GM23338 (cell line): ENCODE measurements at regions not wholly inside any gene's neighbourhood (a gene's known extent, or its start where the extent isn't known, plus 50 kb on each side); places are given as distances from the start of the nearest gene placed in this dataset.

Experiments
- ATAC-seq: fragments of 200-7000 bp; cut with Tn5 transposase; 3 replicates; pipeline ENCODE4 v1.9.1; 2020
- DNase-seq: peaks from one replicate; pipeline ENCODE4 v3.0.0-alpha.2; 2015; ENCODE audit warnings: low spot score
- H2AFZ ChIP-seq: fragments of 200-600 bp; sonication (generic); 2 replicates; pipeline ENCODE4 v1.8.0; 2016; ENCODE audit warnings: antibody characterized with exemption, mild to moderate bottlenecking, moderate library complexity
- H3F3A ChIP-seq: fragments of 200-600 bp; sonication (generic); replicated peaks from 2 replicates; pipeline ENCODE4 v1.8.0; 2017; ENCODE audit warnings: antibody characterized with exemption, mixed run types, low read depth
- H3K27ac ChIP-seq: fragments of 200-600 bp; sonication (generic); 2 replicates; pipeline ENCODE4 v1.6.1; 2016; ENCODE audit warnings: low read depth
- H3K27me3 ChIP-seq: fragments of 200-600 bp; sonication (generic); 2 replicates; pipeline ENCODE4 v1.8.0; 2016; ENCODE audit warnings: mild to moderate bottlenecking, mixed run types, moderate library complexity; ENCODE audit not compliant: insufficient read depth
- H3K36me3 ChIP-seq: fragments of 200-600 bp; sonication (generic); 2 replicates; pipeline ENCODE4 v1.8.0; 2016; ENCODE audit warnings: mild to moderate bottlenecking; ENCODE audit not compliant: insufficient read depth
- H3K4me1 ChIP-seq: fragments of 200-600 bp; sonication (generic); 2 replicates; pipeline ENCODE4 v1.8.0; 2016; ENCODE audit warnings: mild to moderate bottlenecking, moderate library complexity; ENCODE audit not compliant: insufficient read depth
- H3K4me2 ChIP-seq: fragments of 200-600 bp; sonication (generic); 2 replicates; pipeline ENCODE4 v1.7.1; 2017; ENCODE audit warnings: mixed run types
- H3K4me3 ChIP-seq: fragments of 200-600 bp; sonication (generic); 2 replicates; pipeline ENCODE4 v1.6.1; 2016; ENCODE audit warnings: mixed run types
- H3K79me2 ChIP-seq: fragments of 200-600 bp; sonication (generic); replicated peaks from 2 replicates; pipeline ENCODE4 v1.8.0; 2017; ENCODE audit warnings: mild to moderate bottlenecking; ENCODE audit not compliant: insufficient read depth
- H3K9me2 ChIP-seq: fragments of 200-600 bp; sonication (generic); 2 replicates; pipeline ENCODE4 v1.8.0; 2017; ENCODE audit not compliant: insufficient read depth
- H4K20me1 ChIP-seq: fragments of 200-600 bp; sonication (generic); replicated peaks from 2 replicates; pipeline ENCODE4 v1.8.0; 2017; ENCODE audit warnings: mild to moderate bottlenecking; ENCODE audit not compliant: insufficient read depth
- H3K27ac Mint-ChIP-seq: 2 replicates; pipeline ENCODE4 v1.8.0; 2020; ENCODE audit warnings: inconsistent platforms, mild to moderate bottlenecking, moderate library complexity, mixed read lengths
- H3K27me3 Mint-ChIP-seq: 3 replicates; pipeline ENCODE4 v1.8.0; 2022; ENCODE audit warnings: low read depth, mild to moderate bottlenecking, moderate library complexity, mixed read lengths, inconsistent platforms; ENCODE audit not compliant: insufficient read depth, poor library complexity
- H3K36me3 Mint-ChIP-seq: 3 replicates; pipeline ENCODE4 v1.8.0; 2021; ENCODE audit warnings: low read depth, mild to moderate bottlenecking, inconsistent platforms, moderate library complexity, mixed read lengths
- H3K4me1 Mint-ChIP-seq: 3 replicates; pipeline ENCODE4 v1.8.0; 2020; ENCODE audit warnings: mild to moderate bottlenecking, inconsistent platforms, mixed read lengths
- H3K4me3 Mint-ChIP-seq: 3 replicates; pipeline ENCODE4 v1.8.0; 2021; ENCODE audit warnings: moderate library complexity, mild to moderate bottlenecking, inconsistent platforms, mixed read lengths
- H3K9me3 Mint-ChIP-seq: 3 replicates; pipeline ENCODE4 v1.8.0; 2020; ENCODE audit warnings: moderate library complexity, mild to moderate bottlenecking, inconsistent platforms, mixed read lengths
- CREB1 ChIP-seq: fragments of 250-450 bp; sonication (Bioruptor Pico); IDR thresholded peaks from 2 replicates; pipeline ENCODE4 v1.5.0; 2020; ENCODE audit warnings: low read depth, mild to moderate bottlenecking, moderate library complexity
- EZH2 ChIP-seq: fragments of 200-600 bp; sonication (generic); IDR thresholded peaks from one replicate; pipeline ENCODE4 v1.8.0; 2017; ENCODE audit warnings: antibody characterized with exemption, mild to moderate bottlenecking, low read depth; ENCODE audit not compliant: unreplicated experiment
- EZH2phosphoT487 ChIP-seq: fragments of 200-600 bp; sonication (generic); IDR thresholded peaks from one replicate; pipeline ENCODE4 v1.8.1; 2018; ENCODE audit warnings: antibody characterized with exemption; ENCODE audit not compliant: unreplicated experiment
- JUNB ChIP-seq: IDR thresholded peaks from one replicate; pipeline ENCODE4 v1.6.1; 2016; ENCODE audit warnings: antibody characterized with exemption; ENCODE audit not compliant: unreplicated experiment
- POLR2AphosphoS5 ChIP-seq: IDR thresholded peaks from 2 replicates; pipeline ENCODE4 v1.6.1; 2016; ENCODE audit warnings: antibody characterized with exemption, low read depth
- STAT1 ChIP-seq: IDR thresholded peaks from one replicate; pipeline ENCODE4 v1.6.1; 2016; ENCODE audit warnings: antibody characterized with exemption; ENCODE audit not compliant: unreplicated experiment
- ZNF114 ChIP-seq: fragments of 250-450 bp; sonication (Bioruptor Pico); IDR thresholded peaks from 2 replicates; pipeline ENCODE4 v1.5.0; 2020; ENCODE audit warnings: mild to moderate bottlenecking, moderate library complexity
- ZNF331 ChIP-seq: fragments of 250-450 bp; sonication (Bioruptor Pico); IDR thresholded peaks from 2 replicates; pipeline ENCODE4 v1.5.0; 2020; ENCODE audit warnings: low read depth, mild to moderate bottlenecking, moderate library complexity
- TF ChIP-seq, protein P1 (sequence below), 2 experiments: fragments of 200-600 bp in 1 of 2; sonication (generic) in 1 of 2; conservative IDR thresholded peaks; 2 replicates each; pipeline versions ENCODE4 v1.5.1 to v1.6.1; 2016 to 2017; ENCODE audit warnings: antibody characterized with exemption in 2 of 2, low read depth in 2 of 2, mild to moderate bottlenecking in 2 of 2, moderate library complexity in 1 of 2
- TF ChIP-seq, protein P2 (sequence below): fragments of 250-450 bp; sonication (Bioruptor Pico); IDR thresholded peaks from 2 replicates; pipeline ENCODE4 v1.5.0; 2020; ENCODE audit warnings: mild to moderate bottlenecking, moderate library complexity
- TF ChIP-seq, protein P3 (sequence below): IDR thresholded peaks from 2 replicates; pipeline ENCODE4 v1.6.1; 2016; ENCODE audit warnings: antibody characterized with exemption

DNA sequence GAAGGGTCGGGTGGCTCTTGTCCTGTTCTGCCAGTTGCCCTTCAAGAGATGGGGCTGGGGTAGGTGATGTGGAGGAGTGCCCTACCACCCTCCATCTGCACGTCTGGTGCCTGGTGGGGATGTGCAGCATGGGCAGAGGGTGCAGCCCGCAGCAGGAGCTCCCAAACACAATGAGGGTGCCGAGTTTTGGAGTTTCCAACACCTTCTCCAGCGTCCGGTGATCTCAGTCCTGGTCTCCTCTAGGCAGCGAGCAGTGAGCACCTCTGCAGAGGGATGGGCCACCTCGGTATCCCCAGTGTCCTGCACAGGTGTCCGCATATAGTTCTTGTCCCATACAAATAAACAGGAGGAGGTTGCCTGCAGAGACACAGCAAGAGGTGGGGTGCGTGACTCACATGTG, 136.0 kb downstream of the ENGASE start (continued):
- TF ChIP-seq ZNF114 (CRISPR knock-in tag): no peak
- TF ChIP-seq, protein P1, sequence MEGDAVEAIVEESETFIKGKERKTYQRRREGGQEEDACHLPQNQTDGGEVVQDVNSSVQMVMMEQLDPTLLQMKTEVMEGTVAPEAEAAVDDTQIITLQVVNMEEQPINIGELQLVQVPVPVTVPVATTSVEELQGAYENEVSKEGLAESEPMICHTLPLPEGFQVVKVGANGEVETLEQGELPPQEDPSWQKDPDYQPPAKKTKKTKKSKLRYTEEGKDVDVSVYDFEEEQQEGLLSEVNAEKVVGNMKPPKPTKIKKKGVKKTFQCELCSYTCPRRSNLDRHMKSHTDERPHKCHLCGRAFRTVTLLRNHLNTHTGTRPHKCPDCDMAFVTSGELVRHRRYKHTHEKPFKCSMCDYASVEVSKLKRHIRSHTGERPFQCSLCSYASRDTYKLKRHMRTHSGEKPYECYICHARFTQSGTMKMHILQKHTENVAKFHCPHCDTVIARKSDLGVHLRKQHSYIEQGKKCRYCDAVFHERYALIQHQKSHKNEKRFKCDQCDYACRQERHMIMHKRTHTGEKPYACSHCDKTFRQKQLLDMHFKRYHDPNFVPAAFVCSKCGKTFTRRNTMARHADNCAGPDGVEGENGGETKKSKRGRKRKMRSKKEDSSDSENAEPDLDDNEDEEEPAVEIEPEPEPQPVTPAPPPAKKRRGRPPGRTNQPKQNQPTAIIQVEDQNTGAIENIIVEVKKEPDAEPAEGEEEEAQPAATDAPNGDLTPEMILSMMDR (conservative IDR thresholded peaks at IDR 0.05; ENCODE audit: low read depth in 2 of 2): no peak

DNA sequence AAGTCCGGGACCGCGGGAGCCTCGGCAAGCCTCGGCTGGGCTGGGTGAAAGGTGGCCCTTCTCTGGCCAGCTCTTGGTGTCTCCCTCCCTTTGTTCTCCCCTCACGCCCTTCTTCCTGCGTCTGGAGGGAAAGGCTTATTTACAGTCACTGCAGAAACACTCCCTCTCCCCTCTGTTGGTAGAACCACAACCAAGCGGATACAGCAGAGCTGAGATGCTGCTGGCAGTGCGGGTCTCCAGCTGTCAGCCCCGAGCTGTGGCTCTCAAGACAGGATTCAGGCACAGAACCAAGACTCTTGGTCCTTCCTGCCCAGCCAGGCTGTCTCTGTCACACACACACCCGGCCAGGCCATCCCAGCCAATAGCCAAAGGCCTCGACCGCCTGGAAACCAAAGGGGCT, 133.3 kb downstream of the ENGASE start:
- Histone ChIP-seq H3K79me2 (no peaks in the 10 kb centered on the region), H3K27me3 (no peaks in the 10 kb centered on the region), H3F3A (0 out of 2 replicates have a peak, but pooled peaks cover 11% of the 10 kb centered on the region), H3K27ac (no peak overlapping the region), H2AFZ (no peak overlapping the region), H3K9me2 (no peaks in the 10 kb centered on the region), H3K36me3 (no peaks in the 10 kb centered on the region), H3K4me2 (no peak overlapping the region), H4K20me1 (no peaks in the 10 kb centered on the region), H3K4me1 (peaks cover 18% of the 10 kb centered on the region), H3K4me3 (no peak overlapping the region)
- H3K27ac Mint-ChIP-seq: no peak overlapping the region
- no peak for DNase-seq
- ATAC-seq: peak; percentile 9; the same call in 2 of the 3 replicates
- peaks cover 9% of the 10 kb centered on the region for H3K27me3 Mint-ChIP-seq
- H3K9me3 Mint-ChIP-seq: no peaks in the 10 kb centered on the region
- H3K4me3 Mint-ChIP-seq: no peak overlapping the region
- H3K4me1 Mint-ChIP-seq: peaks cover 27% of the 10 kb centered on the region
- H3K36me3 Mint-ChIP-seq: peaks cover 6% of the 10 kb centered on the region; the same call in 1 of the 3 replicates
- TF ChIP-seq, protein P2, sequence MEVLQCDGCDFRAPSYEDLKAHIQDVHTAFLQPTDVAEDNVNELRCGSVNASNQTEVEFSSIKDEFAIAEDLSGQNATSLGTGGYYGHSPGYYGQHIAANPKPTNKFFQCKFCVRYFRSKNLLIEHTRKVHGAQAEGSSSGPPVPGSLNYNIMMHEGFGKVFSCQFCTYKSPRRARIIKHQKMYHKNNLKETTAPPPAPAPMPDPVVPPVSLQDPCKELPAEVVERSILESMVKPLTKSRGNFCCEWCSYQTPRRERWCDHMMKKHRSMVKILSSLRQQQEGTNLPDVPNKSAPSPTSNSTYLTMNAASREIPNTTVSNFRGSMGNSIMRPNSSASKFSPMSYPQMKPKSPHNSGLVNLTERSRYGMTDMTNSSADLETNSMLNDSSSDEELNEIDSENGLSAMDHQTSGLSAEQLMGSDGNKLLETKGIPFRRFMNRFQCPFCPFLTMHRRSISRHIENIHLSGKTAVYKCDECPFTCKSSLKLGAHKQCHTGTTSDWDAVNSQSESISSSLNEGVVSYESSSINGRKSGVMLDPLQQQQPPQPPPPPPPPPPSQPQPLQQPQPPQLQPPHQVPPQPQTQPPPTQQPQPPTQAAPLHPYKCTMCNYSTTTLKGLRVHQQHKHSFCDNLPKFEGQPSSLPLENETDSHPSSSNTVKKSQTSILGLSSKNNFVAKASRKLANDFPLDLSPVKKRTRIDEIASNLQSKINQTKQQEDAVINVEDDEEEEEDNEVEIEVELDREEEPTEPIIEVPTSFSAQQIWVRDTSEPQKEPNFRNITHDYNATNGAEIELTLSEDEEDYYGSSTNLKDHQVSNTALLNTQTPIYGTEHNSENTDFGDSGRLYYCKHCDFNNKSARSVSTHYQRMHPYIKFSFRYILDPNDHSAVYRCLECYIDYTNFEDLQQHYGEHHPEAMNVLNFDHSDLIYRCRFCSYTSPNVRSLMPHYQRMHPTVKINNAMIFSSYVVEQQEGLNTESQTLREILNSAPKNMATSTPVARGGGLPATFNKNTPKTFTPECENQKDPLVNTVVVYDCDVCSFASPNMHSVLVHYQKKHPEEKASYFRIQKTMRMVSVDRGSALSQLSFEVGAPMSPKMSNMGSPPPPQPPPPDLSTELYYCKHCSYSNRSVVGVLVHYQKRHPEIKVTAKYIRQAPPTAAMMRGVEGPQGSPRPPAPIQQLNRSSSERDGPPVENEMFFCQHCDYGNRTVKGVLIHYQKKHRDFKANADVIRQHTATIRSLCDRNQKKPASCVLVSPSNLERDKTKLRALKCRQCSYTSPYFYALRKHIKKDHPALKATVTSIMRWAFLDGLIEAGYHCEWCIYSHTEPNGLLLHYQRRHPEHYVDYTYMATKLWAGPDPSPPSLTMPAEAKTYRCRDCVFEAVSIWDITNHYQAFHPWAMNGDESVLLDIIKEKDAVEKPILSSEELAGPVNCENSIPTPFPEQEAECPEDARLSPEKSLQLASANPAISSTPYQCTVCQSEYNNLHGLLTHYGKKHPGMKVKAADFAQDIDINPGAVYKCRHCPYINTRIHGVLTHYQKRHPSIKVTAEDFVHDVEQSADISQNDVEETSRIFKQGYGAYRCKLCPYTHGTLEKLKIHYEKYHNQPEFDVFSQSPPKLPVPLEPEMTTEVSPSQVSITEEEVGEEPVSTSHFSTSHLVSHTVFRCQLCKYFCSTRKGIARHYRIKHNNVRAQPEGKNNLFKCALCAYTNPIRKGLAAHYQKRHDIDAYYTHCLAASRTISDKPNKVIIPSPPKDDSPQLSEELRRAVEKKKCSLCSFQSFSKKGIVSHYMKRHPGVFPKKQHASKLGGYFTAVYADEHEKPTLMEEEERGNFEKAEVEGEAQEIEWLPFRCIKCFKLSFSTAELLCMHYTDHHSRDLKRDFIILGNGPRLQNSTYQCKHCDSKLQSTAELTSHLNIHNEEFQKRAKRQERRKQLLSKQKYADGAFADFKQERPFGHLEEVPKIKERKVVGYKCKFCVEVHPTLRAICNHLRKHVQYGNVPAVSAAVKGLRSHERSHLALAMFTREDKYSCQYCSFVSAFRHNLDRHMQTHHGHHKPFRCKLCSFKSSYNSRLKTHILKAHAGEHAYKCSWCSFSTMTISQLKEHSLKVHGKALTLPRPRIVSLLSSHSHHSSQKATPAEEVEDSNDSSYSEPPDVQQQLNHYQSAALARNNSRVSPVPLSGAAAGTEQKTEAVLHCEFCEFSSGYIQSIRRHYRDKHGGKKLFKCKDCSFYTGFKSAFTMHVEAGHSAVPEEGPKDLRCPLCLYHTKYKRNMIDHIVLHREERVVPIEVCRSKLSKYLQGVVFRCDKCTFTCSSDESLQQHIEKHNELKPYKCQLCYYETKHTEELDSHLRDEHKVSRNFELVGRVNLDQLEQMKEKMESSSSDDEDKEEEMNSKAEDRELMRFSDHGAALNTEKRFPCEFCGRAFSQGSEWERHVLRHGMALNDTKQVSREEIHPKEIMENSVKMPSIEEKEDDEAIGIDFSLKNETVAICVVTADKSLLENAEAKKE (CRISPR knock-in tag): no peak
- TF ChIP-seq, protein P1 (conservative IDR thresholded peaks at IDR 0.05; ENCODE audit: low read depth in 2 of 2): no peak
- no peak for TF ChIP-seq POLR2AphosphoS5
- no peak for TF ChIP-seq ZNF331 (CRISPR knock-in tag)
- TF ChIP-seq, protein P3, sequence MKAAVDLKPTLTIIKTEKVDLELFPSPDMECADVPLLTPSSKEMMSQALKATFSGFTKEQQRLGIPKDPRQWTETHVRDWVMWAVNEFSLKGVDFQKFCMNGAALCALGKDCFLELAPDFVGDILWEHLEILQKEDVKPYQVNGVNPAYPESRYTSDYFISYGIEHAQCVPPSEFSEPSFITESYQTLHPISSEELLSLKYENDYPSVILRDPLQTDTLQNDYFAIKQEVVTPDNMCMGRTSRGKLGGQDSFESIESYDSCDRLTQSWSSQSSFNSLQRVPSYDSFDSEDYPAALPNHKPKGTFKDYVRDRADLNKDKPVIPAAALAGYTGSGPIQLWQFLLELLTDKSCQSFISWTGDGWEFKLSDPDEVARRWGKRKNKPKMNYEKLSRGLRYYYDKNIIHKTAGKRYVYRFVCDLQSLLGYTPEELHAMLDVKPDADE: no peak
- TF ChIP-seq EZH2phosphoT487: no peak
- no peak for TF ChIP-seq STAT1
- TF ChIP-seq JUNB: no peak
- TF ChIP-seq ZNF114 (CRISPR knock-in tag): no peak
- no peak for TF ChIP-seq EZH2
- TF ChIP-seq CREB1 (CRISPR knock-in tag): no peak
